PC-9 (cell line): ENCODE measurements at regions not wholly inside any gene's neighbourhood (a gene's known extent, or its start where the extent isn't known, plus 50 kb on each side); places are given as distances from the start of the nearest gene placed in this dataset.

Experiments used
- CTCF ChIP-seq: fragments of 200-600 bp; sonication (generic); conservative IDR thresholded peaks from 2 replicates; pipeline ENCODE4 v1.6.1; 2017; ENCODE audit warnings: mixed run types, antibody characterized with exemption, mild to moderate bottlenecking, moderate library complexity
- EZH2 ChIP-seq: fragments of 200-600 bp; sonication (generic); IDR thresholded peaks from 2 replicates; pipeline ENCODE4 v1.8.0; 2017; ENCODE audit warnings: antibody characterized with exemption, low read depth

DNA sequence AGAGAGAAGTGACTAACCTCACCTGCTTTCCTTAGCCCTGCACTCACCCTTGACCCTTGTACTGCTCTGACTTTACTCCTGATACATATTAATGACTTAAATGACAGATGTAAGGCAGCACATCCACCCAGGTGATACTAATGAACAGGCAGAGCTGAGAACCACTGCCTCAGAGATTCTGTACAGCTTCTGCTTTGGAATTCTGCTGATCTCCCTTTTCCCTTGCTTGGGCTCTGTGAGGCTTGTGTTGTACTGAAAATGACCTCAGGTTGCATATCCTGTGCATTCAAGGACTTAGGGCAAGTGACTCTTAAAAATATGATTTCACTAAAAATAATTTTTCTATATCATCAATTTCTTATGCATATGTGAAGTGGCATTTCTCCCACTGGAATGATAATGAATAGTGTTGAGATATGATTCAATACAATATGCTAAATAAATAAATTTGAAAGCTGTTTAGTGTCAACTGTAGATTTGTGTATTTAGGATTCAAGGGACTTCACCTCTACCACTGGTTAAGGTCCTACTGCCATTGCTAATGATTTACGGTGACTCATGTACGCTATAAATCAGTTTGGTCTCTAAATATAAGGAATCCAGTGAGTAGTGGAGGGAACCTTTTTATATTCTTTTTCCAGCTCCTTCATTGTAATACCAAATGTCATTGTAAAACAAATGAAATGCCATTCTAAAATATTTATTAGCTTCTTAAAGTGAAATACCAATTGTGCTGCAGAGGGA, 328.3 kb downstream of the SOCS6 start:
- TF ChIP-seq CTCF (no peak), EZH2 (no peak)
